ENCODE measurements at regions not wholly inside any gene's neighbourhood (a gene's known extent, or its start where the extent isn't known, plus 50 kb on each side); places are given as distances from the start of the nearest gene placed in this dataset.

GRCh38 chr13:109385242-109385560, 401.2 kb downstream of the IRS2 start:
- Histone ChIP-seq H3K9me1 (ENCODE audit: control insufficient read depth, extremely low read depth, insufficient read depth, low read length) (no peaks in the 10 kb centered on the region), H3K27ac (ENCODE audit: control insufficient read depth, insufficient read depth, low read length) (no peak overlapping the region), H3K9me3 (ENCODE audit: control insufficient read depth, low read depth, low read length) (no peaks in the 10 kb centered on the region), H3K9ac (ENCODE audit: control insufficient read depth, extremely low read depth, insufficient read depth, low read length) (no peak overlapping the region), H3K4me3 (ENCODE audit: control insufficient read depth in 2 of 3, extremely low read depth in 1 of 3, insufficient read depth in 2 of 3, low read depth in 1 of 3, low read length in 3 of 3) (no peak overlapping the region), H3K27me3 (ENCODE audit: control insufficient read depth, extremely low read depth, insufficient read depth, low read length) (no peaks in the 10 kb centered on the region), H2AFZ (ENCODE audit: control insufficient read depth, low read length) (no peak overlapping the region), H3K4me1 (ENCODE audit: control insufficient read depth, extremely low read depth, insufficient read depth, low read length) (peaks cover 12% of the 10 kb centered on the region), H3K4me2 (ENCODE audit: control insufficient read depth, extremely low read depth, insufficient read depth, low read depth, low read length) (no peak overlapping the region), H3K79me2 (ENCODE audit: control insufficient read depth, insufficient read depth, low read length) (no peaks in the 10 kb centered on the region), H3K36me3 (ENCODE audit: control insufficient read depth in 2 of 2, extremely low read depth in 1 of 2, insufficient read depth in 2 of 2, low read length in 2 of 2) (no peaks in the 10 kb centered on the region), H4K20me1 (ENCODE audit: control insufficient read depth, extremely low read depth, insufficient read depth, low read length) (no peaks in the 10 kb centered on the region)
- TF ChIP-seq CTCF (optimal IDR thresholded peaks at IDR 0.05 in 1 of 3, IDR thresholded peaks at IDR 0.05 in 1 of 3, conservative IDR thresholded peaks at IDR 0.05 in 1 of 3; ENCODE audit: extremely low read depth in 1 of 3, insufficient read depth in 2 of 3, low read length in 3 of 3): no peak
- no peak for TF ChIP-seq EZH2 (IDR thresholded peaks at IDR 0.05; ENCODE audit: low read length)
- DNase-seq (ENCODE audit: low read depth, low spot score) (no peak), FAIRE-seq (no peak)
- dilution Hi-C loops (cut with MboI; ENCODE audit: extremely low pct_ligation_motif_present, low sequenced_read_pairs): no loop called here

GRCh38 chr13:109384491-109385241, 401.7 kb downstream of the IRS2 start:
- dilution Hi-C loops (cut with MboI; ENCODE audit: extremely low pct_ligation_motif_present, low sequenced_read_pairs): no loop called here
- FAIRE-seq (no peak), DNase-seq (ENCODE audit: low read depth, low spot score) (no peak)
- no peak overlapping the region for H3K4me3 ChIP-seq (ENCODE audit: control insufficient read depth in 2 of 3, extremely low read depth in 1 of 3, insufficient read depth in 2 of 3, low read depth in 1 of 3, low read length in 3 of 3)
- peaks cover 12% of the 10 kb centered on the region for H3K4me1 ChIP-seq (ENCODE audit: control insufficient read depth, extremely low read depth, insufficient read depth, low read length)
- no peaks in the 10 kb centered on the region for H3K36me3 ChIP-seq (ENCODE audit: control insufficient read depth in 2 of 2, extremely low read depth in 1 of 2, insufficient read depth in 2 of 2, low read length in 2 of 2)
- no peak overlapping the region for H2AFZ ChIP-seq (ENCODE audit: control insufficient read depth, low read length)
- H3K79me2 ChIP-seq (ENCODE audit: control insufficient read depth, insufficient read depth, low read length): no peaks in the 10 kb centered on the region
- no peaks in the 10 kb centered on the region for H3K27me3 ChIP-seq (ENCODE audit: control insufficient read depth, extremely low read depth, insufficient read depth, low read length)
- TF ChIP-seq EZH2 (IDR thresholded peaks at IDR 0.05; ENCODE audit: low read length) (no peak), CTCF (optimal IDR thresholded peaks at IDR 0.05 in 1 of 3, IDR thresholded peaks at IDR 0.05 in 1 of 3, conservative IDR thresholded peaks at IDR 0.05 in 1 of 3; ENCODE audit: extremely low read depth in 1 of 3, insufficient read depth in 2 of 3, low read length in 3 of 3) (no peak)
- H3K9me1 ChIP-seq (ENCODE audit: control insufficient read depth, extremely low read depth, insufficient read depth, low read length): no peaks in the 10 kb centered on the region
- no peak overlapping the region for H3K4me2 ChIP-seq (ENCODE audit: control insufficient read depth, extremely low read depth, insufficient read depth, low read depth, low read length)
- no peak overlapping the region for H3K27ac ChIP-seq (ENCODE audit: control insufficient read depth, insufficient read depth, low read length)
- no peak overlapping the region for H3K9ac ChIP-seq (ENCODE audit: control insufficient read depth, extremely low read depth, insufficient read depth, low read length)
- H4K20me1 ChIP-seq (ENCODE audit: control insufficient read depth, extremely low read depth, insufficient read depth, low read length): no peaks in the 10 kb centered on the region
- H3K9me3 ChIP-seq (ENCODE audit: control insufficient read depth, low read depth, low read length): no peaks in the 10 kb centered on the region
